SU-DHL-6 (cell line): ENCODE measurements at regions not wholly inside any gene's neighbourhood (a gene's known extent, or its start where the extent isn't known, plus 50 kb on each side); places are given as distances from the start of the nearest gene placed in this dataset.

ENCODE experiments used
- H2AFZ ChIP-seq: fragments of 200-600 bp; sonication (generic); 2 replicates; pipeline ENCODE4 v1.6.1; 2014; ENCODE audit warnings: low read depth, mild to moderate bottlenecking, moderate library complexity, mixed read lengths, antibody characterized with exemption, low read length; ENCODE audit not compliant: severe bottlenecking
- H3F3A ChIP-seq: fragments of 200-600 bp; shearing (Covaris generic); 2 replicates; pipeline ENCODE4 v1.6.0; 2016; ENCODE audit warnings: antibody characterized with exemption, mild to moderate bottlenecking; ENCODE audit not compliant: insufficient read depth
- H3K27ac ChIP-seq: fragments of 200-600 bp; sonication (generic); 2 replicates; pipeline ENCODE4 v1.5.1; 2016; ENCODE audit warnings: low read depth, mild to moderate bottlenecking, low read length, moderate library complexity, mixed read lengths
- H3K27me3 ChIP-seq: fragments of 200-600 bp; sonication (generic), shearing (Covaris generic); 2 replicates; pipeline ENCODE4 v1.6.0; 2014; ENCODE audit warnings: mild to moderate bottlenecking, low read length
- H3K36me3 ChIP-seq: fragments of 200-600 bp; sonication (generic); 2 replicates; pipeline ENCODE4 v1.6.1; 2014; ENCODE audit warnings: mild to moderate bottlenecking, low read length, mixed read lengths
- H3K4me2 ChIP-seq: fragments of 300-600, 200-600 bp; shearing (Covaris generic), sonication (generic); 2 replicates; pipeline ENCODE4 v1.6.0; 2014; ENCODE audit warnings: low read length, low read depth, mild to moderate bottlenecking; ENCODE audit not compliant: poor library complexity, severe bottlenecking
- H3K4me3 ChIP-seq: fragments of 200-600 bp; sonication (generic); 2 replicates; pipeline ENCODE4 v1.5.1; 2014; ENCODE audit warnings: antibody characterized with exemption, low read length, mild to moderate bottlenecking, mixed read lengths; ENCODE audit not compliant: insufficient read depth, poor library complexity, severe bottlenecking
- H3K79me2 ChIP-seq: fragments of 200-600 bp; sonication (generic); 2 replicates; pipeline ENCODE4 v1.6.1; 2014; ENCODE audit warnings: mild to moderate bottlenecking, low read length, moderate library complexity; ENCODE audit not compliant: insufficient read depth
- H3K9ac ChIP-seq: fragments of 200-600 bp; sonication (generic); 2 replicates; pipeline ENCODE4 v1.7.0; 2014; ENCODE audit warnings: mild to moderate bottlenecking, low read length
- H3K9me2 ChIP-seq: fragments of 200-600 bp; sonication (generic); replicated peaks from 2 replicates; pipeline ENCODE4 v1.6.1; 2014; ENCODE audit warnings: low read length; ENCODE audit not compliant: insufficient read depth
- H3K9me3 ChIP-seq: fragments of 200-600 bp; sonication (generic); 2 replicates; pipeline ENCODE4 v1.6.1; 2014; ENCODE audit warnings: low read length, mixed read lengths; ENCODE audit not compliant: insufficient read depth
- H4K20me1 ChIP-seq: fragments of 200-600 bp; sonication (generic); 2 replicates; pipeline ENCODE4 v1.6.1; 2014; ENCODE audit warnings: low read depth, mild to moderate bottlenecking, antibody characterized with exemption, low read length, moderate library complexity, mixed read lengths
- EZH2phosphoT487 ChIP-seq: fragments of 200-600 bp; sonication (generic), shearing (Covaris generic); conservative IDR thresholded peaks from 2 replicates; pipeline ENCODE4 v1.6.1; 2018; ENCODE audit warnings: mild to moderate bottlenecking, antibody characterized with exemption, low read length, moderate library complexity, mixed read lengths
- TF ChIP-seq, protein P1 (sequence below): fragments of 200-600 bp; sonication (generic); IDR thresholded peaks from one replicate; pipeline ENCODE4 v1.5.1; 2017; ENCODE audit warnings: antibody characterized with exemption, mild to moderate bottlenecking, low read length, moderate library complexity; ENCODE audit not compliant: insufficient read depth, poor library complexity, severe bottlenecking

- TF ChIP-seq, protein P1, sequence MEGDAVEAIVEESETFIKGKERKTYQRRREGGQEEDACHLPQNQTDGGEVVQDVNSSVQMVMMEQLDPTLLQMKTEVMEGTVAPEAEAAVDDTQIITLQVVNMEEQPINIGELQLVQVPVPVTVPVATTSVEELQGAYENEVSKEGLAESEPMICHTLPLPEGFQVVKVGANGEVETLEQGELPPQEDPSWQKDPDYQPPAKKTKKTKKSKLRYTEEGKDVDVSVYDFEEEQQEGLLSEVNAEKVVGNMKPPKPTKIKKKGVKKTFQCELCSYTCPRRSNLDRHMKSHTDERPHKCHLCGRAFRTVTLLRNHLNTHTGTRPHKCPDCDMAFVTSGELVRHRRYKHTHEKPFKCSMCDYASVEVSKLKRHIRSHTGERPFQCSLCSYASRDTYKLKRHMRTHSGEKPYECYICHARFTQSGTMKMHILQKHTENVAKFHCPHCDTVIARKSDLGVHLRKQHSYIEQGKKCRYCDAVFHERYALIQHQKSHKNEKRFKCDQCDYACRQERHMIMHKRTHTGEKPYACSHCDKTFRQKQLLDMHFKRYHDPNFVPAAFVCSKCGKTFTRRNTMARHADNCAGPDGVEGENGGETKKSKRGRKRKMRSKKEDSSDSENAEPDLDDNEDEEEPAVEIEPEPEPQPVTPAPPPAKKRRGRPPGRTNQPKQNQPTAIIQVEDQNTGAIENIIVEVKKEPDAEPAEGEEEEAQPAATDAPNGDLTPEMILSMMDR = no peak
- TF ChIP-seq EZH2phosphoT487 = no peak
- Histone ChIP-seq H3K4me2 (no peak overlapping the region), H3K9ac (no peak overlapping the region)
Observed at GRCh38 chr13:105153611-105154010, 1381.9 kb downstream of the EFNB2 start.

GRCh38 chr13:105151639-105152038, 1383.8 kb downstream of the EFNB2 start:
- H3K4me2 ChIP-seq = no peak overlapping the region
- H3K27me3 ChIP-seq = no peaks in the 10 kb centered on the region
- H3K9me2 ChIP-seq = no peaks in the 10 kb centered on the region
- no peaks in the 10 kb centered on the region for H3F3A ChIP-seq
- H3K79me2 ChIP-seq = no peaks in the 10 kb centered on the region
- no peak overlapping the region for H2AFZ ChIP-seq
- H3K27ac ChIP-seq = no peak overlapping the region
- no peak for TF ChIP-seq EZH2phosphoT487
- TF ChIP-seq, protein P1 = no peak
- H4K20me1 ChIP-seq = no peaks in the 10 kb centered on the region
- H3K9ac ChIP-seq = no peak overlapping the region
- no peaks in the 10 kb centered on the region for H3K9me3 ChIP-seq
- no peaks in the 10 kb centered on the region for H3K36me3 ChIP-seq
- H3K4me3 ChIP-seq = no peak overlapping the region

More at GRCh38 chr13:105153611-105154010, 1381.9 kb downstream of the EFNB2 start:
- H2AFZ ChIP-seq = no peak overlapping the region
- H3K9me3 ChIP-seq = no peaks in the 10 kb centered on the region
- no peaks in the 10 kb centered on the region for H3K79me2 ChIP-seq
- no peaks in the 10 kb centered on the region for H4K20me1 ChIP-seq
- no peaks in the 10 kb centered on the region for H3K36me3 ChIP-seq
- H3F3A ChIP-seq = no peaks in the 10 kb centered on the region
- no peak overlapping the region for H3K27ac ChIP-seq
- H3K27me3 ChIP-seq = no peaks in the 10 kb centered on the region
- no peaks in the 10 kb centered on the region for H3K9me2 ChIP-seq
- no peak overlapping the region for H3K4me3 ChIP-seq

GRCh38 chr13:105147461-105147860, 1388.0 kb downstream of the EFNB2 start:
- Histone ChIP-seq H2AFZ (no peak overlapping the region), H3K27ac (no peak overlapping the region), H3K4me2 (no peak overlapping the region), H3K9me2 (no peaks in the 10 kb centered on the region), H3K9ac (no peak overlapping the region), H3K36me3 (no peaks in the 10 kb centered on the region), H4K20me1 (no peaks in the 10 kb centered on the region), H3K79me2 (no peaks in the 10 kb centered on the region), H3F3A (no peaks in the 10 kb centered on the region), H3K27me3 (no peaks in the 10 kb centered on the region), H3K4me3 (no peak overlapping the region), H3K9me3 (no peaks in the 10 kb centered on the region)
- TF ChIP-seq EZH2phosphoT487 = no peak
- TF ChIP-seq, protein P1 = no peak
